GM12878 (cell line): ENCODE measurements at regions not wholly inside any gene's neighbourhood (a gene's known extent, or its start where the extent isn't known, plus 50 kb on each side); places are given as distances from the start of the nearest gene placed in this dataset.

ENCODE experiments used
- ATF3 ChIP-seq: IDR thresholded peaks from 2 replicates; pipeline ENCODE4 v1.6.1; 2011; ENCODE audit warnings: low read depth, mild to moderate bottlenecking, low read length, moderate library complexity, borderline replicate concordance; ENCODE audit errors: extremely low read depth
- CTCF ChIP-seq, 3 experiments: IDR thresholded peaks in 2 of 3; conservative IDR thresholded peaks in 1 of 3; 2 replicates each; pipeline ENCODE4 v1.5.1; 2011; ENCODE audit warnings: low read depth in 3 of 3, low read length in 3 of 3, mild to moderate bottlenecking in 3 of 3, control low read depth in 2 of 3, moderate library complexity in 2 of 3, inconsistent platforms in 1 of 3, mixed read lengths in 1 of 3; ENCODE audit not compliant: control insufficient read depth in 2 of 3, insufficient read depth in 1 of 3; ENCODE audit errors: extremely low read depth in 1 of 3
- EZH2 ChIP-seq: IDR thresholded peaks from 2 replicates; pipeline ENCODE4 v1.6.1; 2012; ENCODE audit warnings: low read depth, mild to moderate bottlenecking, control low read depth, inconsistent platforms, low read length, borderline replicate concordance; ENCODE audit not compliant: control insufficient read depth
- GATAD2B ChIP-seq: fragments of 450-650 bp; conservative IDR thresholded peaks from 2 replicates; pipeline ENCODE4 v1.6.1; 2017; ENCODE audit warnings: low read depth, mild to moderate bottlenecking, moderate library complexity
- HDAC6 ChIP-seq: fragments of 200-600 bp; sonication (generic); IDR thresholded peaks from one replicate; pipeline ENCODE4 v1.8.0; 2017; ENCODE audit warnings: antibody characterized with exemption; ENCODE audit not compliant: unreplicated experiment
- KAT2A ChIP-seq: conservative IDR thresholded peaks from 2 replicates; pipeline ENCODE4 v1.6.1; 2011; ENCODE audit warnings: low read depth, low read length; ENCODE audit not compliant: control insufficient read depth
- MXI1 ChIP-seq: fragments of 150-350 bp; IDR thresholded peaks from 2 replicates; pipeline ENCODE4 v1.6.1; 2011; ENCODE audit warnings: low read depth, mild to moderate bottlenecking, inconsistent platforms, low read length, improper control_type of control experiment
- POLR2A ChIP-seq: IDR thresholded peaks from 2 replicates; pipeline ENCODE4 v1.6.1; 2011; ENCODE audit warnings: low read depth, mild to moderate bottlenecking, low read length
- SIX5 ChIP-seq: IDR thresholded peaks from 2 replicates; pipeline ENCODE4 v1.6.1; 2011; ENCODE audit warnings: mild to moderate bottlenecking, low read depth, low read length, moderate library complexity; ENCODE audit not compliant: severe bottlenecking

GRCh38 chr1:214856843-214857242 is 225.7 kb upstream of the KCNK2 start:
- TF ChIP-seq HDAC6 (no peak), CTCF (IDR thresholded peaks at IDR 0.05 in 2 of 3, conservative IDR thresholded peaks at IDR 0.05 in 1 of 3; ENCODE audit: control insufficient read depth in 2 of 3, extremely low read depth in 1 of 3, insufficient read depth in 1 of 3, low read depth in 3 of 3, low read length in 3 of 3) (no peak), KAT2A (no peak), EZH2 (no peak), SIX5 (no peak), POLR2A (no peak), GATAD2B (no peak), ATF3 (no peak), MXI1 (no peak)
